HG02759 (cell line): ENCODE measurements at regions not wholly inside any gene's neighbourhood (a gene's known extent, or its start where the extent isn't known, plus 50 kb on each side); places are given as distances from the start of the nearest gene placed in this dataset.
"Not testable (repeated sequence)": the region's sequence is repeated elsewhere in the genome, so short reads cannot be mapped to it uniquely, and the experiment has no call there.

Experiments used
- ATAC-seq: cut with Tn5 transposase; IDR thresholded peaks from one replicate; pipeline ENCODE4 v1.9.1; 2021; ENCODE audit warnings: mild to moderate bottlenecking, moderate library complexity; ENCODE audit not compliant: unreplicated experiment

- ATAC-seq, result no peak
These were observed 2334.2 kb downstream of the TP53TG3F start for GRCh38 chr16:35793601-35794000.

- no peak for ATAC-seq
These were observed 2335.5 kb downstream of the TP53TG3F start for GRCh38 chr16:35794896-35795295.

- no peak for ATAC-seq
These were observed 2336.1 kb downstream of the TP53TG3F start for GRCh38 chr16:35795361-35796029.

- ATAC-seq, result no peak
These were observed 2338.4 kb downstream of the TP53TG3F start for GRCh38 chr16:35797811-35798210.

- ATAC-seq, result no peak
These were observed 2339.5 kb downstream of the TP53TG3F start for GRCh38 chr16:35798885-35799426.

GRCh38 chr16:35804465-35804864 lies 2345.1 kb downstream of the TP53TG3F start:
- ATAC-seq, result not testable (repeated sequence)

GRCh38 chr16:35823342-35823741 lies 2363.9 kb downstream of the TP53TG3F start:
- ATAC-seq, result no peak

GRCh38 chr16:35841632-35842031 lies 2382.2 kb downstream of the TP53TG3F start:
- ATAC-seq, result no peak

GRCh38 chr16:35862242-35862641 lies 2402.8 kb downstream of the TP53TG3F start:
- no peak for ATAC-seq

- no peak for ATAC-seq
These were observed 2409.2 kb downstream of the TP53TG3F start for GRCh38 chr16:35868630-35869029.

- no peak for ATAC-seq
These were observed 2414.1 kb downstream of the TP53TG3F start for GRCh38 chr16:35873472-35873871.

GRCh38 chr16:35881654-35882053 lies 2422.2 kb downstream of the TP53TG3F start:
- ATAC-seq, result no peak

- ATAC-seq, result no peak
These were observed 2447.0 kb downstream of the TP53TG3F start for GRCh38 chr16:35906440-35906839.

GRCh38 chr16:35908152-35908551 lies 2448.7 kb downstream of the TP53TG3F start:
- no peak for ATAC-seq

GRCh38 chr16:35908942-35909341 lies 2449.5 kb downstream of the TP53TG3F start:
- ATAC-seq, result no peak

GRCh38 chr16:35909351-35909954 lies 2450.0 kb downstream of the TP53TG3F start:
- ATAC-seq, result no peak

GRCh38 chr16:35910409-35910808 lies 2451.0 kb downstream of the TP53TG3F start:
- ATAC-seq, result no peak

- ATAC-seq, result no peak
These were observed 2452.5 kb downstream of the TP53TG3F start for GRCh38 chr16:35911899-35912298.

GRCh38 chr16:35931722-35932121 lies 2472.3 kb downstream of the TP53TG3F start:
- ATAC-seq, result no peak
